ENCODE measurements at regions not wholly inside any gene's neighbourhood (a gene's known extent, or its start where the extent isn't known, plus 50 kb on each side); places are given as distances from the start of the nearest gene placed in this dataset.

DNA sequence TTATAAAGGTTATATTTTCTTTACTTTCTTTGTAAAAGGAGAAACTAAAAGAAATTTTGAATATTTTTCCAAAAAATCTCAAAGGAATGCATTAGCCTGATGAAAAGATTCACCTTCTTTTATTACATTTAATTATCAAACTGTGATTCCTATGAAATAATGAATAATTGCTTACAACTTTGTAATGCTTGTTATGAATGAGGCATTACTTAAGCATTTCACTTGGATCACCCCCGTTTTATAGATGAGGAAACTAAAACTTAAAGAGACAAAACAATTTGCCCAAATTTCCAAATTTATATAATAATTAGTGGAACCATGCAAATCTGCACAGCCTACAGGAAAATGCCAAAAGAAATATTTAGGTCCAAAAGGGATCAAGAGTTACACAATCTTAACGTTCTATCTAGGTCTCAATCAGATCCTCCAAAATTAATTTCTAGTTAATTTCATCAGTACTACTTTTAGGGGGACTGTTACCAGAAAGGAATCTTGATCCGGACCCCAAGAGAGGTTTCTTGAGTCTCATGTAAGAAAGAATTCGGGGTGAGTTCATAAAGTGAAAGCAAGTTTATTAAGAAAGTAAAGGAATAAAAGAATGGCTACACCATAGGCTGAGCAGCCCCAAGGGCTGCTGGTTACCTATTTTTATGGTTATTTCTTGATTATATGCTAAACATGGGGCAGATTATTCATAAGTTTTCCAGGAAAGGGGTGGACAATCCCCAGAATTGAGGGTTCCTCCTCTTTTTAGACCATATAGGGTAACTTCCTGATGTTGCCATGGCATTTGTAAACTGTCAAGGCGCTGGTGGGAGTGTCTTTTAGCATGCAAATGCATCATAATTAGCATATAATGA, 288.0 kb downstream of the ADGB start:
- DNase-seq (ENCODE audit: low read depth) = no peak

GRCh38 chr6:146887447-146888077, 288.8 kb downstream of the ADGB start:
- DNase-seq (ENCODE audit: low read depth) = no peak

DNA sequence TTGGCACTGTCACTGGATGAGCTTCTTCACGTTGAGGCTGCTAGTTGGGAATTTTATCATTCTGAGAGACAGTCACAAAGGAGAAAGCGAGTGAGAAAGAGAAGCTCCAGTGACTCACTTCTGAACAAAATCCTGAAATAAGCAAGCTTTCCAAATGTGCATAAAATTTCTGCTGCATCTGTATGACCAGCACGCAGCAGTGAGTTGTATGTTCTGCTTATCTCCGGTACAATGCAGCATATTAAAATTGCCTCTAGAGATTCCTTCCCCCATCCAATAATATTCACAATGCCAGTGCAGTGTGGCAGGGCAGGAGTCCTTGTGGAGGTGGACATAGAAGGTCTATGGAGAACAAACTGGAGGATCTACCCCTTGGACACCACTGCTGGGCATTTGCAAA, 290.5 kb downstream of the ADGB start:
- no peak for DNase-seq (ENCODE audit: low read depth)

GRCh38 chr6:146890172-146890571, 291.4 kb downstream of the ADGB start:
- DNase-seq (ENCODE audit: low read depth) = no peak

DNA sequence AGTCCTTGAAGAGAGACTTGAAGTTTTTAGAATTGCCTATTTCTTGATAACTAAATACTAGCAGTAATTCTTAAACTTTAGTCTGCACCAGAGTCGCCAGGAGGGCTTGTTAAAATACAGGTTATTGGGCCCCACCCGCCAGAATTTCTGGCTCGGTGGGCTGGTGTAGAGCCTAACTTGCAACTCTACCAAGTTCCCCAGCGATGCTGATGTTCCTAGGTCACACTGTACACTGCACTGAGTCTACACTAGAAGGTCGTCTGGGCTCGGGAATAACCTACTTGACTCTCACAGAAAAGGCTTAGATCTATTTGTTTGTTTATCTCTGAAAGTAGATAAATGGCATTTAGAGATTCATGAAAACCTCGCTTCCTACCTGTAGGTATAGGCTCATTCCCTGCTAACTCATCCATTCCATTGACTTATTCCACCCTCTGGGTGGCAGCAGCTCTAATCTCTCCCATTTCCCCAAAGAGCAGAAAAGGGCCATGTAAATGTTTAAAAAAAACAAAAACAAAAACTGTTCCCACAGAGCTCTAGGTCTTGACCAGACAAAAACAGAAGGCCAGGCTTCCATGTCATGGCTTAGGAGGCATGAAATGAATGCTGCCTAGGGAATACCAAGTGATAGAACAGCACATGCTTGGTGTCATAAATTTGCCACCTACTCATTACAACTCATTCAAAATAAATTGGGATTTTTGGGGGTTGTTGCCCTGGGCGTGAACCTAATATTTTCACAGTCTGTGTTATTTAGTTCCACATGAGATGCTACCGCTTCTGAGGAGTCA, 292.1 kb downstream of the ADGB start:
- no peak for DNase-seq (ENCODE audit: low read depth)

DNA sequence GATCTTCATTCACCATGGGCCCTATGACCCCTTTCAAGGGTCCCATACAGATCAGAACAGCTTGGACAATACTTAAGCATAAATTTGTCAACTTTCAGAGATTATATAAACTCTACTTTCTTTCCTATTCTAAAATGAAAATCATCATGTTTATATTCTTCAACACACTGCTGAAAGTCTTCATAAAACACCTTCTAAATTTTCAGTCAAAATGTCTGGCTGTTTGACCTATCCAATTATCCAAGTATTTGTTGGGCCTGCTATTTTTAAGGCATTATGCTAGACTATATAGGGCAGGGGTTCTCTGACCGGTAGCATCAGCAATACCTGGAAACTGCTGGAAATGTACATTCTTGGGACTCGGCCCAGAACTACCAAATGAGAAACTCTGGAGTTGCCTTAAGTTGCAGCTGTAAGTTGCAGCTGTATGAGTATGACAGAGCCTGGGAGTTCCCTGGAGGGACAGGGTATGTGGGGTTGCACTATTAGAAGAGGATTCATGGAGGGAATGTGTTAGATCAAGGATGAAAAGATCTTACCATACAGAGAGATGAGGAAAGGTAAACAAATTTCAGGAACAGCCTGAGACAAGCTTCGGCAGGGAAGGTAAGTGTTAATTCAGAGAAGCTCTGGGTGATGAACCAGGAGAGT, 293.0 kb downstream of the ADGB start:
- peak; percentile 36 for DNase-seq (ENCODE audit: low read depth)

GRCh38 chr6:146892283-146892612, 293.5 kb downstream of the ADGB start:
- no peak for DNase-seq (ENCODE audit: low read depth)

- peak; percentile 81 for DNase-seq (ENCODE audit: low read depth)
Observed at GRCh38 chr6:146892613-146893401, 294.0 kb downstream of the ADGB start.

DNA sequence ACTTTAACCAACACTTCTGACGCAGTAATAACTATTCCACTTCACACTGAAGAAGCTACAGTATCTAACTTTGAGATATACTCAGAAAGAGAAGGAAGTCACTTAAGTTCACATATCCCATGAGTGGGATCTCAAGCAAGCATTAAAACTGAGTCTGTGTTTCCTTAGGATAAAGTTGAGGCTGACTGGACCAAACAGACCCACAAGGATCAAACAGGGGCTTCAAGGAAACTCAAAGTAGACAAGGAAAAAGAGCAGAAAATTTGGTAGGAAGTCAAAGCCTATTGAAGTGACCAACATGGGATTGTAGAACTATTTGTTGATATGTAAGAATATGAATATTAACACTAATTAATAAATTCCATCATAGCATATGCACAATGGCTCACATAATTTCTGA, 294.9 kb downstream of the ADGB start:
- DNase-seq (ENCODE audit: low read depth) = no peak

- DNase-seq (ENCODE audit: low read depth) = no peak
Observed at GRCh38 chr6:146894624-146895023, 295.9 kb downstream of the ADGB start.

- no peak for DNase-seq (ENCODE audit: low read depth)
Observed at GRCh38 chr6:146895101-146895771, 296.5 kb downstream of the ADGB start.

- no peak for DNase-seq (ENCODE audit: low read depth)
Observed at GRCh38 chr6:146895772-146896061, 296.9 kb downstream of the ADGB start.

DNA sequence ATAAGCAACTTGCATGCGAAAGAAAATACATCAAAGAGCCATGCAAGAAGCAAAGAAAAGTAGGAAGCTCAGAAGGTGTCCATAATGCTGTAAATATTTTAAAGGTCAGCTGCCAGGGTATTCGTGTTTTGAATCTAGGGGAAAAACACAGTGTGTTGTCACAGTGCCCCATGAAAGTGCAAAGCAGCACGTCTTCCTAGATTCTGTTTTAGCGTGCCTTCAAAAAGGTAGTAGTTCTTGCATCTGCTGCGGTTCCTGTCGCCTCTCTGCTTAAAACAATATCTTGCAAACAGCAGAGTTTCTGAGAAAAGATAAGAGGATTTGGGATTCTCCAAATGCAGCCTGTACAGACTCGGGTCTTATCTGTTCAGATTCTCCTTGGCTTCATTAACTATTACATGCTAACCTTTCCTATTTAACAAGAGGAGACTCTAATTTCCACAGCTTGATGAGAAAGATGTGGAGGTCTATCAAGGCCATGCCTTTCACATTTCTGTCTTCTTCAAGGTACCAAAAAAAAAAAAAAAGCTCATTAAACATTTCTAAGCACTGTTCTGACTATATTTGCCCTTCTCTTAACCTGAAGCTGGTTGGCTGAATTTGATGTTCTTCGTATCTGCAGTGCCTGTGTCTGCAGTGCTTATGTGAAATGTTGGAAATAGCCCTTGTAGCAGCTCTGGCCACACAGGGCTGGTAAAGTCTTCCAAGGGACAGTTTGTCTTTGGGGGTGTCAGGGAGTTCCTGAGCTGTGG, 297.5 kb downstream of the ADGB start:
- no peak for DNase-seq (ENCODE audit: low read depth)

GRCh38 chr6:146896960-146897701, 298.4 kb downstream of the ADGB start:
- DNase-seq (ENCODE audit: low read depth) = no peak

DNA sequence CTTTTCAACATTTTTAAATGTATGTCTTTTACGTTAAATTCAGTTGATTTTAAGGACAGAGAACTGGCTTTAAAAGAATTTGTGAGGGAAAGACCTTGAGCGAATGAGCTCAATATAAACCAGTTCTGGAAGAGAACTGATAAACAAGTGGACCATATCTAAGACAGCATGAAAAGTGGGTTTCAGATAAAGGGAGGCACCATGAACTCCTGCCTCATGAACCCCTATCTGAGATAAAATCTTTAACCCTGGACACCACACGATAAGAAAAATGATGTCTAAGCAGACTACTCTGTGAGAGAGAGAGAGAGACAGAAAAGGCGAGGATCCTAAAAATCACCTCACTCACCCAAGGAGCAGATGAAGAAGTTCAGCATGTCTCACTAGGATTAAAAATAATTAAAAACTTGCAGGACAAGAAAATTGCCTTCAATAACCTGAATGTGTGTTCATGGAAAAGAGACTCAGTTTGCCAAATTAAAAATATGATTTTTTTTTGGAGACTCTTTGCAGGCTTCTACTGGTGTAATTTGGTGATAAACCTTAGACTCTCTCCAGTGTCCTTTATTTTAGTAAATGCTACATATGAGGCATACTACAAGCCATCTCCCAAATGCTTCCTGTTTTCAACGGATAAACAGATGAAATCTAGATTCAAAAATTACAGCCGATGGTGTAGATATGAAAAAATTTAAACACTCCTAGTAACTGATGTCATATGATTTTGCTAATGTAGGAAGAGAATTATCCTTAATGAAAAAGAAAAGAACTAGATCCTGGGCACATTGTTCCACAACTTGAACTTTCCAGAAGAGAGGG, 299.5 kb downstream of the ADGB start:
- no peak for DNase-seq (ENCODE audit: low read depth)

GRCh38 chr6:146898888-146899227, 300.1 kb downstream of the ADGB start:
- DNase-seq (ENCODE audit: low read depth) = no peak

DNA sequence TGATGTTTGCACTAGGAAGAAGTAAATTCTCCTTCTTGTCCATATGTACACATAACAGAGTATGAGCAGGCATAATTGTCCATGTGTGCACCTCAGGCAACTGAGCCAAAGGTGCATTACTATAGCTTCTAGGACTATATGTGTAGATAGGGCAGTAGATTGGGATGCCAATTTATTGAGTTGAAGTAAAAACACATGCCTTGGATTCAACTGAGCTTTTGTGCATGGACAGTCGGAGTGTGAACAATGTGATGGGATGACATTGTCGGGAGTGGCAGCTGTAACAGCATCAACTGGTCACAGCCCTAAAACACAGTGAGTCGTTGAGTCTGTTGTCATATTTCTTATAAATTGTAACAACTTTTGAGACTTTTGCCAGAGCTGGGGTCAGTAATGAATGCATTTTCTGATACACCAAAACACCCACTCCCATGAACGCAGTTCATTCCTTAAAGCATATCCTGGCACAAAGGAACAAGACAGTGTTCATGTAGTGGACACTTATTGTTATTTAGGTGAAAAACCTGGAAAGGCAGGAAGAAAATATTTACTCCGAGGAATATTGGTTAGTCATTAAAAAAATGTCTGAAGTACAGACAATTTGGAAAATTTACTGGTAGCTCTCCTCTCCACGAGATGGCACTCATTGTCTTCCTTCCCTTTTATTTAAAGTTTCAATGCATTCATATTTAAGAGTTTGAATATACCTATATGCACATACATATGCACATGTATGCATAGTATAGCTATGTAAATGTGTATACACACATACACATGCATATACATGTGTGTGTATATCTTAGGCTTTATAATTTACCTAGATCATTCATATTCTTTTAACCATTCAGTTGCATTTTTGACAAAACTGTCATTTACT, 302.0 kb upstream of the STXBP5 start:
- peak; percentile 47 for DNase-seq (ENCODE audit: low read depth)

DNA sequence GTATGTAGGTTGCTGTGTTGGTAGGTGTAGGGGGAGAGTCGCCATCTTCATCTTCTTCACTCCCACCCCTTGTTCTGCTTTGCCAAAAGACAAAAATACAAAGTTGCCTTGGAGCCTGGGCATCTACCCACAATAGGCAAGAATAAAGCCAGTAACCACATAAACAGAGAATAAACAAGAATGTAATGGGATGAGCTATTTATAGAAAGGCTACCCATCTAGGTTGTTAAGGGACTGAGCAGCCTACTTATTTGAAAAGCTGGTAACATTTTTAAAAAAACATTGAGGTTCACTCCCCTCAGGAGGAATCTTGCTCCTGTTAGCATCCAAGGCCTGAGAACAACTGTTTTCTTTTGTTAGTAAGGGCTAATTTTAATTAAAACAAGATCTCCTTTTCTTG, 301.4 kb upstream of the STXBP5 start:
- peak; percentile 63 for DNase-seq (ENCODE audit: low read depth)

Data from fibroblast of gingiva (primary cell).